ENCODE measurements at regions not wholly inside any gene's neighbourhood (a gene's known extent, or its start where the extent isn't known, plus 50 kb on each side); places are given as distances from the start of the nearest gene placed in this dataset.

DNA sequence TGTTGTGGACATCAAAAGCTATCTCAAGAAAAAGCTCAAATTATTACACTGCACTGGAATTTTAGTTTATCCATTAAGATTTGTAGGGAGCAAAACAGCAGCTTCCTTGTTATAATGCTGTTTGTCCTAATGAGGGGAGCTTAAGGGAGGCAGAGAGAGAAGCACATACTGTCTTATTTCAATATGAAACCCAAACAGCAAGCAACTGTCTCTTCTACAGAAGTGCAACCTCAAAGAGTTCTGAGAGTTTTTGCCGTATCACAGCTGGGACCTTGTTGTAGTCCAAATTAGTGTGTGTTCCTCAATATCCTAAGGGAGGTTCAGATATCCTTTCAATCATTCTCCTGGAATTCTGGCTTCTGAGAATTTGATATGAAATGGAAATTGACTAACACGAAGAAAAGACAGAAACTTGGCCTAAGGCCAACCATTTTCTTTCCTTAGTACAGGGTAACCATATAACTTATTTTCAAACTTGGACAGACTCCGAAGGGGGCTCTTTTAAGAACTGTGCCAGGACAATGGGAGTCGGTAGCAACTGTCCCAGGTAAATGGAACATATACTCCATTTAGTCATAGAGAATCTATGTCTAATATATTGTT, 149.3 kb upstream of the CCN2 start:
- Mint-ChIP-seq H3K36me3 (no peaks in the 10 kb centered on the region), H3K9me3 (no peaks in the 10 kb centered on the region)
- no peak for DNase-seq (ENCODE audit: extremely low spot score, unreplicated experiment)

DNA sequence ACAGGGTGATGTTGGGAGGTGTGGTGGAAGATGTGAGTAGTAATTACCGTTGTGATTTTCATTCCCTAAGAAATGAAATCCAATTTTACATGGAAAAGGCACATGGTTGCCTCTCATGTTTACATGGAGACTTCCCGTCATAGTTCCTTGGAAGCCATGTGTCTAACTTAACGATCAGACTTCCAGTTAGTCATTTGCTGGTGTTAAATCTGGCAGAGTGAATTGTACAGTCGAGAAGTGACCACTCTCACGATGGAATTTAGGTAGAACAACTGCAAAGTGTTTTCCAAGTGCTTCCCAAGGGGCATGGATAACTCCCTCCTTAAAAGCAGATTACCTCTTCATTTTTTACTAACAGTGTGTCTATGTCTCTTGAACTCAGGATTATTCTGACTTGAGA, 145.8 kb upstream of the CCN2 start:
- peaks cover 4% of the 10 kb centered on the region for H3K4me1 Mint-ChIP-seq (ENCODE audit: unreplicated experiment)
- peaks cover 4% of the 10 kb centered on the region for H3K9me3 Mint-ChIP-seq
- no peak overlapping the region for H3K4me3 Mint-ChIP-seq
- H3K27ac Mint-ChIP-seq, result no peak overlapping the region
- no peaks in the 10 kb centered on the region for H3K36me3 Mint-ChIP-seq
- no peak for DNase-seq (ENCODE audit: extremely low spot score, unreplicated experiment)
- TF ChIP-seq, protein P1, sequence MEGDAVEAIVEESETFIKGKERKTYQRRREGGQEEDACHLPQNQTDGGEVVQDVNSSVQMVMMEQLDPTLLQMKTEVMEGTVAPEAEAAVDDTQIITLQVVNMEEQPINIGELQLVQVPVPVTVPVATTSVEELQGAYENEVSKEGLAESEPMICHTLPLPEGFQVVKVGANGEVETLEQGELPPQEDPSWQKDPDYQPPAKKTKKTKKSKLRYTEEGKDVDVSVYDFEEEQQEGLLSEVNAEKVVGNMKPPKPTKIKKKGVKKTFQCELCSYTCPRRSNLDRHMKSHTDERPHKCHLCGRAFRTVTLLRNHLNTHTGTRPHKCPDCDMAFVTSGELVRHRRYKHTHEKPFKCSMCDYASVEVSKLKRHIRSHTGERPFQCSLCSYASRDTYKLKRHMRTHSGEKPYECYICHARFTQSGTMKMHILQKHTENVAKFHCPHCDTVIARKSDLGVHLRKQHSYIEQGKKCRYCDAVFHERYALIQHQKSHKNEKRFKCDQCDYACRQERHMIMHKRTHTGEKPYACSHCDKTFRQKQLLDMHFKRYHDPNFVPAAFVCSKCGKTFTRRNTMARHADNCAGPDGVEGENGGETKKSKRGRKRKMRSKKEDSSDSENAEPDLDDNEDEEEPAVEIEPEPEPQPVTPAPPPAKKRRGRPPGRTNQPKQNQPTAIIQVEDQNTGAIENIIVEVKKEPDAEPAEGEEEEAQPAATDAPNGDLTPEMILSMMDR (conservative IDR thresholded peaks at IDR 0.05), result no peak
- no peaks in the 10 kb centered on the region for H3K27me3 Mint-ChIP-seq

More for the DNA sequence above, 149.3 kb upstream of the CCN2 start:
- Mint-ChIP-seq H3K27ac (no peak overlapping the region), H3K27me3 (no peaks in the 10 kb centered on the region), H3K4me3 (no peak overlapping the region), H3K4me1 (ENCODE audit: unreplicated experiment) (peaks cover 4% of the 10 kb centered on the region)
- TF ChIP-seq, protein P1 (conservative IDR thresholded peaks at IDR 0.05), result no peak

DNA sequence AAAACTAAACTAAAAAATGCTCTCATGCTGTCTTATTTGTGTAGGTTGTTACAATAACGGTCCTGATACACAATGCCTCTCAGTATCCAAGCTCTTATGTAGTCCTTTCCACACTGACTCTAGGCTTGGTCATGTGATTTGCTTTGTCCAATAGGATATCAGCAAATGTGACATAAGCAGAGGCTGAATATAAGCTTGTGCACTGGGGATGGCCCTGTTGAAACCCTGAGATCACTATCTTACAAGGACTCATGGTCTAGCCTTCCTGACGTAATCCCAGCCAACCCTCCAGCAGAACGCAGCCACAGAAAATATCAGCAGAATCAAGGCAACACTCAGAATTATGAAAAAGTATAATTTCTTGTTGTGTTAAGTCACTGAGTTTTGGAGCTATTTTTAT, 145.1 kb upstream of the CCN2 start:
- TF ChIP-seq, protein P1 (conservative IDR thresholded peaks at IDR 0.05), result no peak
- H3K27me3 Mint-ChIP-seq, result no peaks in the 10 kb centered on the region
- H3K4me3 Mint-ChIP-seq, result no peak overlapping the region
- no peak overlapping the region for H3K27ac Mint-ChIP-seq
- DNase-seq (ENCODE audit: extremely low spot score, unreplicated experiment), result no peak
- H3K36me3 Mint-ChIP-seq, result no peaks in the 10 kb centered on the region
- H3K9me3 Mint-ChIP-seq, result peaks cover 4% of the 10 kb centered on the region
- H3K4me1 Mint-ChIP-seq (ENCODE audit: unreplicated experiment), result peaks cover 4% of the 10 kb centered on the region

DNA sequence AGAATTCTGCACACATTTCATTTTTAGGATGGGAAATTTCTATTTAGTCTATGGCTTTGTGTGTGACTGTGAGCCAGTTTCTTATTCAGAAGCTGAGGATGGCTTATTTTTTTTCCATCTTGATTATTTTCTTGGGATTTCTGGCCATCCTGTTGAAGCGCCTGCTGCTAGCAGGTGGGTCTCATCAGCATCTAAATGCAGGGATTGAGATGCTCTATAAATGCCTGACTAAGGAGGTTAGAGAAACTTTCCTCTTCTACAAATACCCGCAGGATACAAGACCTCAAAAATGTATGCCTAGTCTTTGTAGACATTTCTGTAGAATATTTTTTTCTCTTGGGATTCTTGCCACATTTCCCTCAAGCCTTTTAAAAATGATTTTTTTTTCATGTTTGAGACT, 138.0 kb upstream of the CCN2 start:
- Mint-ChIP-seq H3K27me3 (no peaks in the 10 kb centered on the region), H3K9me3 (peaks cover 6% of the 10 kb centered on the region), H3K4me1 (ENCODE audit: unreplicated experiment) (peaks cover 21% of the 10 kb centered on the region), H3K4me3 (no peak overlapping the region), H3K36me3 (no peaks in the 10 kb centered on the region), H3K27ac (no peak overlapping the region)
- TF ChIP-seq, protein P1 (conservative IDR thresholded peaks at IDR 0.05), result no peak
- no peak for DNase-seq (ENCODE audit: extremely low spot score, unreplicated experiment)

DNA sequence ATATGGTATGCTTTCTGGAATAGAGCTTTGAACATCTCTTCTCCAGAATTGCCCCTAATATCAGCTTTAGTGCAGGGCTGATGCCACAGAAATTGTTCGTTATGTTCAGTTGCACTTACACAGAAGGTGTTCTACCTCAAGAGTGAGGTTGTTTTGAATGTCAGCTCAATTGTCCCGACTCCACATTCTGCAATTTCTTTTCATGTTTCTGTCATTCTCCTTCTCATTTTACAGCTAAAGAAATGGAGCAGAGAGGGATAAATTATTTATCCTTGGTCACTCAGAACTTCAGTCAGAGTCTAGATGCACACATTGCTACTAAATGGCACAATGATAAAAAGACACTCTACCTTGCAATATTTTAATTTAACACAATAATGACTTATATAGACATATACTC, 137.0 kb upstream of the CCN2 start:
- Mint-ChIP-seq H3K36me3 (no peaks in the 10 kb centered on the region), H3K27me3 (no peaks in the 10 kb centered on the region), H3K27ac (no peak overlapping the region), H3K4me3 (no peak overlapping the region), H3K9me3 (peaks cover 6% of the 10 kb centered on the region), H3K4me1 (ENCODE audit: unreplicated experiment) (peaks cover 21% of the 10 kb centered on the region)
- TF ChIP-seq, protein P1 (conservative IDR thresholded peaks at IDR 0.05), result no peak
- no peak for DNase-seq (ENCODE audit: extremely low spot score, unreplicated experiment)

DNA sequence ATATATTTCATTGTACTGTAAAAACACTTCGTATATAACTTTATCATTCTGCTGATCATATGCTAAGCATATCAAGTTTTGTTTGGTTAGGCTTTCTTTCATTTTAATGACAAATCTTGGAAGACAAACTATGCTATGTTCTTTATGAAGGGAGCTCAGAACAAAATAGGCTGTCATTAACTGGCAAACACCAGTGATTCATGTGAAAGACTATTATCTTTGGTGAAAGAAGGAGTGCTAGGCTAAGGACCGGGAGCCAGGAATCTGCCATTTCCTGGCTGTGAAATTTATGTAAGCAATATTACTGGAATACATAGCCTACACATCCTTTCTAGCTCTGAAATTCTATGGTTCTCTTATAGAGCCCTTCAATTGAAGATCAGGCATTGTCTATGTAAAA, 136.2 kb upstream of the CCN2 start:
- H3K4me1 Mint-ChIP-seq (ENCODE audit: unreplicated experiment), result peaks cover 21% of the 10 kb centered on the region
- no peak for DNase-seq (ENCODE audit: extremely low spot score, unreplicated experiment)
- H3K4me3 Mint-ChIP-seq, result no peak overlapping the region
- peaks cover 6% of the 10 kb centered on the region for H3K9me3 Mint-ChIP-seq
- no peaks in the 10 kb centered on the region for H3K27me3 Mint-ChIP-seq
- H3K36me3 Mint-ChIP-seq, result no peaks in the 10 kb centered on the region
- no peak overlapping the region for H3K27ac Mint-ChIP-seq
- TF ChIP-seq, protein P1 (conservative IDR thresholded peaks at IDR 0.05), result no peak
